Trophoblast cell (in vitro differentiated cells and primary cell): ENCODE measurements at regions not wholly inside any gene's neighbourhood (a gene's known extent, or its start where the extent isn't known, plus 50 kb on each side); places are given as distances from the start of the nearest gene placed in this dataset.

Source experiments
- DNase-seq, 2 donors: peaks; one replicate each; pipeline ENCODE4 v3.0.0-alpha.2; 2016
- H2AFZ ChIP-seq: 2 replicates; pipeline ENCODE4 v1.6.1; 2013; ENCODE audit warnings: low read length, moderate library complexity, mild to moderate bottlenecking; ENCODE audit not compliant: insufficient read depth, poor library complexity
- H2AK5ac ChIP-seq: 2 replicates; pipeline ENCODE4 v1.6.1; 2013; ENCODE audit warnings: mild to moderate bottlenecking, low read length
- H2BK120ac ChIP-seq: 2 replicates; pipeline ENCODE4 v1.6.1; 2013; ENCODE audit warnings: low read length, mild to moderate bottlenecking, moderate library complexity; ENCODE audit not compliant: insufficient read depth, poor library complexity
- H2BK12ac ChIP-seq: 2 replicates; pipeline ENCODE4 v1.6.1; 2013; ENCODE audit warnings: mild to moderate bottlenecking, low read length, moderate library complexity
- H2BK5ac ChIP-seq: 2 replicates; pipeline ENCODE4 v1.6.1; 2013; ENCODE audit warnings: low read length, low read depth, moderate library complexity, mild to moderate bottlenecking; ENCODE audit not compliant: poor library complexity
- H3K14ac ChIP-seq: 2 replicates; pipeline ENCODE4 v1.6.1; 2013; ENCODE audit warnings: mild to moderate bottlenecking, low read length
- H3K18ac ChIP-seq: 2 replicates; pipeline ENCODE4 v1.6.1; 2013; ENCODE audit warnings: mild to moderate bottlenecking, low read length
- H3K23ac ChIP-seq: 2 replicates; pipeline ENCODE4 v1.6.1; 2013; ENCODE audit warnings: low read length
- H3K27ac ChIP-seq: 2 replicates; pipeline ENCODE4 v1.5.1; 2013; ENCODE audit warnings: low read depth, mild to moderate bottlenecking, inconsistent platforms, low read length, moderate library complexity
- H3K27me3 ChIP-seq: 2 replicates; pipeline ENCODE4 v1.6.1; 2013; ENCODE audit warnings: inconsistent platforms, mild to moderate bottlenecking, low read length, moderate library complexity; ENCODE audit not compliant: insufficient read depth
- H3K36me3 ChIP-seq, 2 experiments: 1 replicate in 1 of 2; 2 replicates in 1 of 2; pipeline ENCODE4 v1.6.1; 2013; ENCODE audit warnings: low read length in 2 of 2, mild to moderate bottlenecking in 2 of 2, moderate library complexity in 1 of 2; ENCODE audit not compliant: insufficient read depth in 2 of 2, control insufficient read depth in 1 of 2
- H3K4ac ChIP-seq: 2 replicates; pipeline ENCODE4 v1.6.1; 2013; ENCODE audit warnings: low read depth, mild to moderate bottlenecking, low read length, moderate library complexity
- H3K4me1 ChIP-seq, 2 experiments: 1 replicate in 1 of 2; 2 replicates in 1 of 2; pipeline ENCODE4 v1.6.1; 2013; ENCODE audit warnings: low read length in 2 of 2, mild to moderate bottlenecking in 2 of 2, moderate library complexity in 1 of 2; ENCODE audit not compliant: insufficient read depth in 2 of 2, control insufficient read depth in 1 of 2
- H3K4me2 ChIP-seq: 2 replicates; pipeline ENCODE4 v1.6.1; 2013; ENCODE audit warnings: inconsistent platforms, mild to moderate bottlenecking, low read length, moderate library complexity
- H3K4me3 ChIP-seq: 2 replicates; pipeline ENCODE4 v1.5.1; 2013; ENCODE audit warnings: mild to moderate bottlenecking, low read depth, low read length, inconsistent platforms
- H3K79me1 ChIP-seq: one replicate; pipeline ENCODE4 v1.6.1; 2013; ENCODE audit warnings: low read length
- H3K79me2 ChIP-seq: 2 replicates; pipeline ENCODE4 v1.6.1; 2013; ENCODE audit warnings: low read length, mild to moderate bottlenecking; ENCODE audit not compliant: control insufficient read depth, insufficient read depth, poor library complexity
- H3K9ac ChIP-seq: 2 replicates; pipeline ENCODE4 v1.6.1; 2013; ENCODE audit warnings: mild to moderate bottlenecking, low read length
- H3K9me3 ChIP-seq: 2 replicates; pipeline ENCODE4 v1.6.1; 2013; ENCODE audit warnings: low read depth, mild to moderate bottlenecking, control low read depth, inconsistent platforms, low read length; ENCODE audit not compliant: insufficient read depth
- H4K12ac ChIP-seq: 2 replicates; pipeline ENCODE4 v1.6.1; 2013; ENCODE audit warnings: low read depth, mild to moderate bottlenecking, low read length, moderate library complexity
- H4K8ac ChIP-seq: 2 replicates; pipeline ENCODE4 v1.6.1; 2013; ENCODE audit warnings: low read depth, mild to moderate bottlenecking, low read length, moderate library complexity
- H4K91ac ChIP-seq: one replicate; pipeline ENCODE4 v1.6.1; 2013; ENCODE audit warnings: low read depth, mild to moderate bottlenecking, low read length, moderate library complexity
- WGBS: extraction: QIAGEN DNeasy Blood & Tissue Kit; methylation state at CpG from one replicate; pipeline ENCODE4 v1.1.7; 2013; ENCODE audit warnings: missing lambda C conversion rate; ENCODE audit not compliant: insufficient read length, insufficient coverage; ENCODE audit errors: extremely low coverage; 5-methylcytosine and 5-hydroxymethylcytosine counted together

GRCh38 chr2:166831930-166832329 lies 56.4 kb upstream of the XIRP2 start:
- Histone ChIP-seq H3K79me2 (no peaks in the 10 kb centered on the region), H4K8ac (no peak overlapping the region), H3K18ac (no peak overlapping the region), H2BK120ac (no peak overlapping the region), H3K9ac (no peak overlapping the region), H4K91ac (no peak overlapping the region), H3K14ac (no peak overlapping the region), H3K27me3 (no peaks in the 10 kb centered on the region), H3K27ac (no peak overlapping the region), H3K4me2 (no peak overlapping the region), H2AK5ac (no peak overlapping the region), H3K36me3 (no peaks in the 10 kb centered on the region), H3K79me1 (no peaks in the 10 kb centered on the region), H4K12ac (no peak overlapping the region), H3K4me3 (no peak overlapping the region), H3K4me1 (no peaks in the 10 kb centered on the region), H3K9me3 (no peaks in the 10 kb centered on the region), H2BK5ac (no peak overlapping the region), H2AFZ (no peak overlapping the region), H2BK12ac (no peak overlapping the region), H3K4ac (no peak overlapping the region), H3K23ac (no peak overlapping the region)
- WGBS, result 100% methylated on average over 1 of the region's 4 CpGs
- DNase-seq, result peak in 1 of 2 donors; percentile 18

DNA sequence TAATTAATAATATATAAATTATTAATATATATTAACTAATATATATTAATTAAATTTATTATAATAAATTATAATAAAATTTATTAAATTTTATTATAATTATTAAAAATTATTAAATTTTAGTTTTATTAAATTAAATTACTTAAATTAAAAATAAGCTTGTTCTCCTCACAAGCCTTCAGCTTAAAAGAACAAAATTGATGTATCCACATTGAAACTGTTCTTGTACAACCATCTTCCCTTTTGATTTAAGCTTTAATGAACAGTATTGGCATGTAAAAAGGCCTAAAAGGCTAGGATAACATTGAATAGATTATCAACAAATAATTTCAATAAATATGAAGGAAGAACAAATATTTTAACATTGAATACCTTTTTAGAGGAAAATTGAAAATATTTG lies 62.4 kb upstream of the XIRP2 start:
- Histone ChIP-seq H3K4ac (no peak overlapping the region), H2AFZ (no peak overlapping the region), H4K91ac (no peak overlapping the region), H3K14ac (no peak overlapping the region), H2AK5ac (no peak overlapping the region), H3K9ac (no peak overlapping the region), H3K27ac (no peak overlapping the region), H3K23ac (no peak overlapping the region), H3K27me3 (no peaks in the 10 kb centered on the region), H3K18ac (no peak overlapping the region), H3K79me2 (no peaks in the 10 kb centered on the region), H3K4me1 (no peaks in the 10 kb centered on the region), H2BK12ac (no peak overlapping the region), H3K79me1 (no peaks in the 10 kb centered on the region), H3K36me3 (no peaks in the 10 kb centered on the region), H4K8ac (no peak overlapping the region), H2BK5ac (no peak overlapping the region), H3K4me2 (no peak overlapping the region), H2BK120ac (no peak overlapping the region), H3K4me3 (no peak overlapping the region), H3K9me3 (no peaks in the 10 kb centered on the region), H4K12ac (no peak overlapping the region)
- DNase-seq, result no peak

DNA sequence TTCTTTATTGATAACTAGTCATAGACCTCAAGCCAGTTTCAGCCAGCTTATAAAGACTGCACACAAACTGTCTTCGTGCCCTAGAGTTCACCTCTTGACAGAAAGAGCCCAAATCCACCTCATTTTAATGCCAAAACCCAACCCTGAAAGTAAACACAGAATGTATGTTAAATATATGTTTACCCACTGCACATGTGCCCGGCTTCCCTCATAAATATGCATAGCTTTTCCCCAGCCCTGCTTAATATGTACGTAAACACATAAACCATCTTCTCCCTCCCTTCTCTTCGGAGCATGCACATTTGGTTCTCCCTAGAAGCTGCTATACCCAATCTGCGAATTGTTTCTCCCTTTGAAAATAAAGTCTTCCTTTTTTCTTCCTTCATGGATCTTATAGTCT lies 73.9 kb upstream of the XIRP2 start:
- Histone ChIP-seq H4K12ac (no peak overlapping the region), H3K4ac (no peak overlapping the region), H4K91ac (no peak overlapping the region), H3K4me2 (no peak overlapping the region), H3K23ac (no peak overlapping the region), H3K9ac (no peak overlapping the region), H2BK120ac (no peak overlapping the region), H3K9me3 (no peaks in the 10 kb centered on the region), H3K27me3 (no peaks in the 10 kb centered on the region), H3K4me3 (no peak overlapping the region), H2BK12ac (no peak overlapping the region), H3K79me2 (no peaks in the 10 kb centered on the region), H2AK5ac (no peak overlapping the region), H4K8ac (no peak overlapping the region), H3K79me1 (no peaks in the 10 kb centered on the region), H3K4me1 (no peaks in the 10 kb centered on the region), H2AFZ (no peak overlapping the region), H3K14ac (no peak overlapping the region), H2BK5ac (no peak overlapping the region), H3K36me3 (no peaks in the 10 kb centered on the region), H3K27ac (no peak overlapping the region), H3K18ac (no peak overlapping the region)
- no peak for DNase-seq
- no CpG with 5 or more reads among the region's 5 CpGs for WGBS

DNA sequence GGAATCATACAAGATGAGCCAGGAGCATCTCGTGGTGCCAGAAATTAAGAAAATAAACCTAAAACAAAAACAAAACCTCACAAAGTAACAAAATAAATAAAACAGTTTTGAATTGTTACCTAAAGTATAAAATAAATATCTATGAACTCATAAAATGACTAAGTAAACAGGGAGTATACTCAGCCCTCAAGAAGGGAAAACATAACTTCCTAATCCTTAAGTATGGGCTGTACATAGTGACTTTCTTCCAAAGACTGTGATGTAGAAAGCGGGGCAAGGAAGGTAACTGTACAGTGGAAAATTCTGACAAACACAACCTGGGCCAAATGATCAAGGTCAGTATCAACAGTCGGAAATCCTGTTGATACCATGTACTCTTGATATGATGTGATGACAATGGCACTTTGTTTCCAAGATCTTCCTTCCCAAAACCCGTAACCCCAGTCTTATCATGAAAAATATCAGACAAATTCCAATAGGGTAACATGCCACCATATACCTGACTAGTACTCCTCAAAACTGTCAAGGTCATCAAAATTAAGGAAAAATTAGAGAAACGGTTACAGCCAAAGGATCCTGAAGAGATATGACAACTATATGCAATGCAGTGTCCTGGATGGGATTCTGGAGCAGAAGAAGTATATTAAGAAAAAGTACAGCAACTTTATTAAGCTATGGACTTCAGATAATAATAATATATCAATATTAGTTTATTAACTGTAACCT lies 76.0 kb upstream of the XIRP2 start:
- Histone ChIP-seq H3K9me3 (no peaks in the 10 kb centered on the region), H3K4ac (no peak overlapping the region), H2AK5ac (no peak overlapping the region), H4K8ac (no peak overlapping the region), H3K4me1 (no peaks in the 10 kb centered on the region), H4K12ac (no peak overlapping the region), H3K14ac (no peak overlapping the region), H3K27ac (no peak overlapping the region), H3K9ac (no peak overlapping the region), H3K4me3 (no peak overlapping the region), H2BK120ac (no peak overlapping the region), H3K79me1 (no peaks in the 10 kb centered on the region), H3K4me2 (no peak overlapping the region), H2BK12ac (no peak overlapping the region), H2BK5ac (no peak overlapping the region), H3K79me2 (no peaks in the 10 kb centered on the region), H2AFZ (no peak overlapping the region), H3K27me3 (no peaks in the 10 kb centered on the region), H4K91ac (no peak overlapping the region), H3K23ac (no peak overlapping the region), H3K18ac (no peak overlapping the region), H3K36me3 (no peaks in the 10 kb centered on the region)
- no CpG with 5 or more reads among the region's 5 CpGs for WGBS
- no peak for DNase-seq
